ENCODE measurements at regions not wholly inside any gene's neighbourhood (a gene's known extent, or its start where the extent isn't known, plus 50 kb on each side); places are given as distances from the start of the nearest gene placed in this dataset.

- TF ChIP-seq CSDC2 (CRISPR knock-in tag; IDR thresholded peaks at IDR 0.05) = no peak
- no peak for TF ChIP-seq ZFP3 (CRISPR knock-in tag; IDR thresholded peaks at IDR 0.05)
- no peak for TF ChIP-seq TCF4 (CRISPR knock-in tag; IDR thresholded peaks at IDR 0.05; ENCODE audit: borderline replicate concordance)
- TF ChIP-seq PPARA (CRISPR knock-in tag; IDR thresholded peaks at IDR 0.05; ENCODE audit: borderline replicate concordance) = no peak
- no peak for TF ChIP-seq BACH2 (CRISPR knock-in tag; IDR thresholded peaks at IDR 0.05; ENCODE audit: borderline replicate concordance)
- no peak for TF ChIP-seq ISL1 (CRISPR knock-in tag; IDR thresholded peaks at IDR 0.05)
These were observed 642.0 kb downstream of the SLC6A15 start (continued) for GRCh38 chr12:84270470-84271140.

- TF ChIP-seq CREB5 (CRISPR knock-in tag; IDR thresholded peaks at IDR 0.05; ENCODE audit: low read depth) = no peak
- TF ChIP-seq SNAI2 (CRISPR knock-in tag; IDR thresholded peaks at IDR 0.05) = no peak
- TF ChIP-seq RARB (CRISPR knock-in tag; IDR thresholded peaks at IDR 0.05) = no peak
- no peak for TF ChIP-seq ZNF8 (CRISPR knock-in tag; IDR thresholded peaks at IDR 0.05)
- no peak for TF ChIP-seq TSHZ2 (CRISPR knock-in tag; IDR thresholded peaks at IDR 0.05)
- TF ChIP-seq ARNTL (CRISPR knock-in tag; IDR thresholded peaks at IDR 0.05; ENCODE audit: borderline replicate concordance, low read depth) = no peak
- no peak for ATAC-seq
These were observed 664.7 kb downstream of the SLC6A15 start for GRCh38 chr12:84247931-84248330.

- TF ChIP-seq ARNTL (CRISPR knock-in tag; IDR thresholded peaks at IDR 0.05; ENCODE audit: borderline replicate concordance, low read depth) = no peak
- no peak for TF ChIP-seq ZC3H10 (CRISPR knock-in tag; IDR thresholded peaks at IDR 0.05)
- TF ChIP-seq ZNF565 (CRISPR knock-in tag; conservative IDR thresholded peaks at IDR 0.05; ENCODE audit: low read depth) = no peak
- TF ChIP-seq TCF4 (CRISPR knock-in tag; IDR thresholded peaks at IDR 0.05; ENCODE audit: borderline replicate concordance) = no peak
- no peak for TF ChIP-seq ZFP3 (CRISPR knock-in tag; IDR thresholded peaks at IDR 0.05)
- TF ChIP-seq ZNF70 (CRISPR knock-in tag; IDR thresholded peaks at IDR 0.05) = no peak
- TF ChIP-seq POU6F1 (CRISPR knock-in tag; IDR thresholded peaks at IDR 0.05; ENCODE audit: borderline replicate concordance, low read depth) = no peak
- TF ChIP-seq PPARA (CRISPR knock-in tag; IDR thresholded peaks at IDR 0.05; ENCODE audit: borderline replicate concordance) = no peak
- TF ChIP-seq ISL1 (CRISPR knock-in tag; IDR thresholded peaks at IDR 0.05) = no peak
- no peak for TF ChIP-seq SNAI2 (CRISPR knock-in tag; IDR thresholded peaks at IDR 0.05)
- TF ChIP-seq TSHZ2 (CRISPR knock-in tag; IDR thresholded peaks at IDR 0.05) = no peak
- TF ChIP-seq CSDC2 (CRISPR knock-in tag; IDR thresholded peaks at IDR 0.05) = no peak
- TF ChIP-seq GLIS3 (CRISPR knock-in tag; IDR thresholded peaks at IDR 0.05) = no peak
- TF ChIP-seq PATZ1 (CRISPR knock-in tag; IDR thresholded peaks at IDR 0.05; ENCODE audit: borderline replicate concordance) = no peak
- no peak for TF ChIP-seq ZFP30 (CRISPR knock-in tag; IDR thresholded peaks at IDR 0.05)
- TF ChIP-seq TOX (CRISPR knock-in tag; IDR thresholded peaks at IDR 0.05; ENCODE audit: borderline replicate concordance) = no peak
- ATAC-seq = no peak
These were observed 668.9 kb downstream of the SLC6A15 start for GRCh38 chr12:84243686-84244085.

Data from SK-N-SH treated with all-trans-retinoic acid at 6 μM for 48 hours (cell line).